Fibroblast of skin of right biceps (primary cell): ENCODE measurements at regions not wholly inside any gene's neighbourhood (a gene's known extent, or its start where the extent isn't known, plus 50 kb on each side); places are given as distances from the start of the nearest gene placed in this dataset.

ENCODE experiments used
- DNase-seq: peaks from one replicate; pipeline ENCODE4 v3.0.0-alpha.2; 2013

- DNase-seq: no peak
These were observed 91.4 kb upstream of the HSF2 start for GRCh38 chr6:122308074-122308473.

GRCh38 chr6:122315842-122316241 lies 83.6 kb upstream of the HSF2 start:
- DNase-seq: no peak

GRCh38 chr6:122322824-122323223 lies 76.6 kb upstream of the HSF2 start:
- peak; percentile 41 for DNase-seq

GRCh38 chr6:122323361-122323760 lies 76.1 kb upstream of the HSF2 start:
- no peak for DNase-seq

GRCh38 chr6:122330315-122330714 lies 69.1 kb upstream of the HSF2 start:
- no peak for DNase-seq

GRCh38 chr6:122337645-122338044 lies 61.8 kb upstream of the HSF2 start:
- no peak for DNase-seq

- no peak for DNase-seq
These were observed 59.8 kb upstream of the HSF2 start for GRCh38 chr6:122339661-122340060.

GRCh38 chr6:122347280-122347679 lies 52.2 kb upstream of the HSF2 start:
- peak; percentile 3 for DNase-seq

- no peak for DNase-seq
These were observed 51.7 kb upstream of the HSF2 start for GRCh38 chr6:122347751-122348150.
